MCF 10A (cell line): ENCODE measurements at regions not wholly inside any gene's neighbourhood (a gene's known extent, or its start where the extent isn't known, plus 50 kb on each side); places are given as distances from the start of the nearest gene placed in this dataset.

Source experiments
- BruUV-seq: library from RNA; stranded (reverse); fragments of 400-500 nt; replicated peaks from 2 replicates; lab custom pipeline; 2021; lab: Mats Ljungman, UMichigan
- CTCF ChIA-PET: fragments of 300-600 bp; sonication (Branson Sonifier 250); formaldehyde crosslinking; extraction: SDS; loops from one replicate; lab custom pipeline; 2021; ENCODE audit warnings: antibody characterized with exemption, inconsistent platforms; lab: Yijun Ruan, JAX
- POLR2A ChIA-PET: fragments of 300-600, 350-650 bp; sonication (Branson Sonifier 250); formaldehyde crosslinking; extraction: SDS; loops from one replicate; lab custom pipeline; 2020; ENCODE audit warnings: antibody characterized with exemption, inconsistent platforms; lab: Yijun Ruan, JAX
- DNase-seq: peaks from one replicate; pipeline ENCODE4 v3.0.0-alpha.2; 2018; ENCODE audit not compliant: unreplicated experiment
- H3K27ac Mint-ChIP-seq: one replicate; pipeline ENCODE4 v1.8.0; 2022; ENCODE audit warnings: mild to moderate bottlenecking, low read depth, mixed read lengths; ENCODE audit not compliant: unreplicated experiment
- H3K27me3 Mint-ChIP-seq: one replicate; pipeline ENCODE4 v1.8.0; 2022; ENCODE audit warnings: mixed read lengths; ENCODE audit not compliant: insufficient read depth, unreplicated experiment
- H3K36me3 Mint-ChIP-seq: one replicate; pipeline ENCODE4 v1.8.0; 2022; ENCODE audit warnings: mild to moderate bottlenecking, moderate library complexity, mixed read lengths; ENCODE audit not compliant: insufficient read depth, unreplicated experiment
- H3K4me1 Mint-ChIP-seq: one replicate; pipeline ENCODE4 v1.8.0; 2022; ENCODE audit warnings: mixed read lengths; ENCODE audit not compliant: insufficient read depth, unreplicated experiment
- H3K4me3 Mint-ChIP-seq: one replicate; pipeline ENCODE4 v1.8.0; 2022; ENCODE audit warnings: mild to moderate bottlenecking, moderate library complexity, mixed read lengths; ENCODE audit not compliant: unreplicated experiment
- H3K9me3 Mint-ChIP-seq: one replicate; pipeline ENCODE4 v1.8.0; 2022; ENCODE audit warnings: mixed read lengths; ENCODE audit not compliant: unreplicated experiment
- intact Hi-C: fragments of 100-400 bp; cut with micrococcal nuclease; formaldehyde crosslinking; loops from 2 replicates; pipeline ENCODE4 v1.14.1; 2022
- TF ChIP-seq, protein P1 (sequence below): fragments of 200-600 bp; IDR thresholded peaks from one replicate; pipeline ENCODE4 v1.8.0; 2022; ENCODE audit warnings: antibody characterized with exemption, mild to moderate bottlenecking; ENCODE audit not compliant: unreplicated experiment

DNA sequence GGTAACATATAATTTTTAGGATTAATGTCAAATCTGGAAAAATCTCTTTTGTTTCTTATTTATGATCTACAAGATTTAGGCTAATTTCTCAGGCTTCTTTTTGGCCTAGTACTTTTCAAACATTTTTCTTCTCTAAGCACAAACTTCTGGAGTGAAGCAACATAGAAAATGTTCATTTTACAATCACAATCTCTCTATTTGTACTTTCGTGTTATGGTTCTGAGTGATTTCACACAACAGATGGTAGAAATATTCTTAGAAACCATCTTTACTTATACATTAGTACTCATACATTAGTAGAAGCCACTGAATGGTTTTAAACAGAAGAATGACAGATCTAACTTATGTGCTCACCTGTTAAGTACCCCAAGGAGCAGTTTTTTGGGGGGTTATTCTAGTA, 106.3 kb upstream of the ANO3 start:
- Mint-ChIP-seq H3K36me3 (no peaks in the 10 kb centered on the region), H3K27me3 (no peaks in the 10 kb centered on the region), H3K4me1 (peaks cover 6% of the 10 kb centered on the region), H3K4me3 (no peak overlapping the region), H3K9me3 (no peaks in the 10 kb centered on the region), H3K27ac (no peak overlapping the region)
- no TSS peak for BruUV-seq
- TF ChIP-seq, protein P1, sequence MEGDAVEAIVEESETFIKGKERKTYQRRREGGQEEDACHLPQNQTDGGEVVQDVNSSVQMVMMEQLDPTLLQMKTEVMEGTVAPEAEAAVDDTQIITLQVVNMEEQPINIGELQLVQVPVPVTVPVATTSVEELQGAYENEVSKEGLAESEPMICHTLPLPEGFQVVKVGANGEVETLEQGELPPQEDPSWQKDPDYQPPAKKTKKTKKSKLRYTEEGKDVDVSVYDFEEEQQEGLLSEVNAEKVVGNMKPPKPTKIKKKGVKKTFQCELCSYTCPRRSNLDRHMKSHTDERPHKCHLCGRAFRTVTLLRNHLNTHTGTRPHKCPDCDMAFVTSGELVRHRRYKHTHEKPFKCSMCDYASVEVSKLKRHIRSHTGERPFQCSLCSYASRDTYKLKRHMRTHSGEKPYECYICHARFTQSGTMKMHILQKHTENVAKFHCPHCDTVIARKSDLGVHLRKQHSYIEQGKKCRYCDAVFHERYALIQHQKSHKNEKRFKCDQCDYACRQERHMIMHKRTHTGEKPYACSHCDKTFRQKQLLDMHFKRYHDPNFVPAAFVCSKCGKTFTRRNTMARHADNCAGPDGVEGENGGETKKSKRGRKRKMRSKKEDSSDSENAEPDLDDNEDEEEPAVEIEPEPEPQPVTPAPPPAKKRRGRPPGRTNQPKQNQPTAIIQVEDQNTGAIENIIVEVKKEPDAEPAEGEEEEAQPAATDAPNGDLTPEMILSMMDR, result no peak
- ChIA-PET CTCF (interaction anchor here (1.0 kb wide), 1 partner anchor 91 kb away, joined by 7 read pairs; no protein-coding TSS in a partner anchor), POLR2A (no interaction called here)
- DNase-seq, result no peak
- intact Hi-C loops, result no loop called here

DNA sequence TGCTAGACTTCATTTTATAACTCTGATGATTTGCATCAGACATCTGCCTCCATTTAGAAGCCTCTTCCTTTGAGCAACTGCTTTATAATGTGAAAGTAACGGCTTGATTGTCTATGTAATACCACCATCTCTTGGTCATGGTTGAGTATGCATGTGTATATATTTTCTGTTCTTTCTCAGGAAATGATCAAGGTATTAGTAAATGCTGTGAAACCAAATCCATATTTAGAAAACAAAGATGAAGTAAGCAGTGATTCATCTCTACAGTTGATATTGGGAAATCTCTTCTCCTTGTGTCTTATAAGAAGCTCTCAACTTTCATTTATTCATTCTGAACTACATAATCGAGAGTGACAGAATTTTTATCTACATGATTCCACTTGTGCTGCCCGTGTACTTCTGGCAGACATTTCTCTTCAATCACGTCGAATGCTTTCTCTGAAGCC, 104.6 kb upstream of the ANO3 start:
- intact Hi-C loops, result loop anchor here (1.0 kb wide), 2 partner anchors 49 to 245 kb away; no protein-coding TSS in a partner anchor
- H3K4me3 Mint-ChIP-seq, result no peak overlapping the region
- no peak overlapping the region for H3K27ac Mint-ChIP-seq

DNA sequence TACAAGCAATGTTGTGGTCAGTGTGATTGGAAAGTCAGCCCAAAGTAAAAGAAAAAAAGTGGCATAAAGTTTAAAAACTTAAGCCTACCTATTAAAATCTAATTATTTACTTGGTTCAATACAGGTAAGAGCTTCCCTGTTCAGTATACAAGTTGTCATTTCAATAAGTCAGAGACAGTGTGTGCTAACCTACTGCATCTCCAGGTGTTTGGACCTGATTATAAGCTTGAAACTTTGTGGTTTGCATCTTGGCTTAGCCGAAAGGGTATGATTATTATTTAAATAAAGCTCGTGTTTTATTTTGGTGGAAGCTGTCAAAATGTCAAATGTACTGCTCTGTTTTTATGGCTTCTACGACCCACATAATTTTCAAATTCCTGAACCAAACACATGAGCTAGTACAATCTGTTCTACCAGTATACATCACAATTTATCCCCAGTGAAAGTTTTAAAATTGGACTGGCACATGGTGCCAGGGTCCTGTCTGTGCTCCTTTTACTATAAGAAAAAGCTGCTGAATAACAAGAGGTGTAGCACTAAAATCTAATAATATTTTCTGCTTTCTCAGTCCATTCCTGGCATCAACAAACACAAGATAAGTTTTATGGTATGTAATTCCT, 103.9 kb upstream of the ANO3 start:
- H3K9me3 Mint-ChIP-seq, result no peaks in the 10 kb centered on the region
- intact Hi-C loops, result loop anchor here (1.0 kb wide), 2 partner anchors 48 to 246 kb away; no protein-coding TSS in a partner anchor
- peaks cover 11% of the 10 kb centered on the region for H3K4me1 Mint-ChIP-seq
- no peak overlapping the region for H3K27ac Mint-ChIP-seq
- TF ChIP-seq, protein P1, result no peak
- ChIA-PET POLR2A (interaction anchor here (0.7 kb wide), 1 partner anchor 460 kb away, joined by 3 read pairs; no protein-coding TSS in a partner anchor), CTCF (interaction anchor here (0.6 to 2.0 kb wide), 14 partner anchors 9 to 255 kb away, joined by 3 to 34 read pairs (median 3); no protein-coding TSS in a partner anchor)
- H3K27me3 Mint-ChIP-seq, result no peaks in the 10 kb centered on the region
- no peaks in the 10 kb centered on the region for H3K36me3 Mint-ChIP-seq
- H3K4me3 Mint-ChIP-seq, result no peak overlapping the region
- BruUV-seq, result TSS peak; percentile 96
- no peak for DNase-seq

More for the DNA sequence above, 104.6 kb upstream of the ANO3 start:
- peaks cover 11% of the 10 kb centered on the region for H3K4me1 Mint-ChIP-seq
- TF ChIP-seq, protein P1, result peak; percentile 53
- ChIA-PET POLR2A (no interaction called here), CTCF (interaction anchor here (0.6 to 2.0 kb wide), 8 partner anchors 10 to 245 kb away, joined by 3 to 34 read pairs (median 3); no protein-coding TSS in a partner anchor)
- BruUV-seq, result no TSS peak
- peak; percentile 78 for DNase-seq
- H3K36me3 Mint-ChIP-seq, result no peaks in the 10 kb centered on the region
- H3K27me3 Mint-ChIP-seq, result no peaks in the 10 kb centered on the region
- no peaks in the 10 kb centered on the region for H3K9me3 Mint-ChIP-seq

DNA sequence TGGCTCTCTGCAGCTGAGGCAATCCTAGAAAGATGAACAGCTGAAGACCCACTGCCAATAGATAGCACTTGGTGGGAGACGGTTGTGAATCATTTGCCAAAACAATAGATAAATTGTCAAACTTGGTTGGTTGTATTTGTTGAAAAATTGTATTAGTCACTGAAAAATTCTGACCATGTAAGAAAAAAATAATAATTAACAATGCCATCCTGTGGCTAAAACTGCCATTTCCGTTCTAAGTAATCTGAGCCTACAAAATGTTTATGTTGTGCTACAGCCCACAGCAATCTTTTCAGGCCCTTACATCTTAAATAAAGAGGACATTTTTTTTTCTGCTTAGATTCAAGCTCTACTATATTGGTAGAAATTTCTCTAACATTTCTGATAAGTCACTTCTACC, 103.2 kb upstream of the ANO3 start:
- TF ChIP-seq, protein P1, result no peak
- intact Hi-C loops, result no loop called here
- DNase-seq, result no peak
- Mint-ChIP-seq H3K27me3 (no peaks in the 10 kb centered on the region), H3K27ac (no peak overlapping the region), H3K36me3 (no peaks in the 10 kb centered on the region), H3K4me1 (peaks cover 11% of the 10 kb centered on the region), H3K4me3 (no peak overlapping the region), H3K9me3 (no peaks in the 10 kb centered on the region)
- CTCF ChIA-PET, result interaction anchor here (0.6 to 2.0 kb wide), 6 partner anchors 10 to 641 kb away, joined by 3 to 34 read pairs (median 4); no protein-coding TSS in a partner anchor
- POLR2A ChIA-PET, result interaction anchor here (0.6 to 0.7 kb wide), 2 partner anchors 93 to 460 kb away, joined by 3 read pairs; no protein-coding TSS in a partner anchor
- no TSS peak for BruUV-seq
